K562 (cell line): ENCODE measurements at regions not wholly inside any gene's neighbourhood (a gene's known extent, or its start where the extent isn't known, plus 50 kb on each side); places are given as distances from the start of the nearest gene placed in this dataset.

Experiments used
- CTCF ChIP-seq, 3 experiments: IDR thresholded peaks in 2 of 3; conservative IDR thresholded peaks in 1 of 3; 2 replicates each; pipeline ENCODE4 v1.5.1; 2011 to 2012; ENCODE audit warnings: low read length in 3 of 3, mild to moderate bottlenecking in 3 of 3, control low read depth in 2 of 3, improper control_type of control experiment in 1 of 3, inconsistent platforms in 1 of 3, low read depth in 1 of 3, mixed read lengths in 1 of 3, moderate library complexity in 1 of 3; ENCODE audit not compliant: insufficient read depth in 2 of 3
- MAZ ChIP-seq, 2 experiments: fragments of 450-650 bp in 1 of 2; sonication (generic) in 1 of 2; formaldehyde crosslinking; IDR thresholded peaks in 1 of 2; conservative IDR thresholded peaks in 1 of 2; 2 replicates each; pipeline versions ENCODE4 v1.4.0 to v1.5.0; 2020; ENCODE audit warnings: mild to moderate bottlenecking in 1 of 2, missing genetic modification reagents in 1 of 2
- MTA1 ChIP-seq: fragments of 450-650 bp; IDR thresholded peaks from 2 replicates; pipeline ENCODE4 v1.6.1; 2017; ENCODE audit warnings: borderline replicate concordance
- SMAD1 ChIP-seq: fragments of 150-350 bp; IDR thresholded peaks from 2 replicates; pipeline ENCODE4 v1.6.1; 2014; ENCODE audit warnings: low read length, low read depth; ENCODE audit not compliant: partially characterized antibody
- TEAD4 ChIP-seq, 2 experiments: sonication (generic) in 1 of 2; formaldehyde crosslinking in 1 of 2; IDR thresholded peaks; 2 replicates each; pipeline versions ENCODE4 v1.6.1 to v1.8.0; 2012 to 2022; ENCODE audit warnings: borderline replicate concordance in 1 of 2, inconsistent platforms in 1 of 2, low read length in 1 of 2, mild to moderate bottlenecking in 1 of 2, missing genetic modification reagents in 1 of 2

- TF ChIP-seq MAZ (CRISPR knock-in tag; conservative IDR thresholded peaks at IDR 0.05 in 1 of 2, IDR thresholded peaks at IDR 0.05 in 1 of 2) (no peak), MTA1 (no peak), CTCF (IDR thresholded peaks at IDR 0.05 in 2 of 3, conservative IDR thresholded peaks at IDR 0.05 in 1 of 3; ENCODE audit: insufficient read depth in 2 of 3, low read depth in 1 of 3, low read length in 3 of 3) (no peak), TEAD4 (IDR thresholded peaks at IDR 0.05; ENCODE audit: low read length) (no peak), TEAD4 (CRISPR knock-in tag; IDR thresholded peaks at IDR 0.05; ENCODE audit: borderline replicate concordance) (no peak), SMAD1 (no peak)
Observed at GRCh38 chr17:22251498-22251897, 559.2 kb downstream of the KCNJ18 start.
